HepG2 (cell line): ENCODE measurements at regions not wholly inside any gene's neighbourhood (a gene's known extent, or its start where the extent isn't known, plus 50 kb on each side); places are given as distances from the start of the nearest gene placed in this dataset.

Source experiments
- ATAC-seq: fragments of 200-7000 bp; cut with Tn5 transposase; 3 replicates; pipeline ENCODE4 v1.9.1; 2020; ENCODE audit warnings: mild to moderate bottlenecking, moderate library complexity
- BruUV-seq: library from RNA; stranded (reverse); fragments of 400-500 nt; replicated peaks from 2 replicates; lab custom pipeline; 2021; lab: Mats Ljungman, UMichigan
- CTCF ChIA-PET: fragments of 300-600 bp; formaldehyde crosslinking; extraction: SDS; loops from one replicate; lab custom pipeline; 2021; ENCODE audit warnings: low total read pairs, inconsistent platforms, low intra/inter-chr PET ratio; lab: Yijun Ruan, JAX
- POLR2A ChIA-PET: fragments of 350-600 bp; sonication (Branson Sonifier 250); formaldehyde crosslinking; loops from one replicate; lab custom pipeline; 2020; ENCODE audit warnings: antibody characterized with exemption, inconsistent platforms; lab: Yijun Ruan, JAX
- DNase-seq: peaks from one replicate; pipeline ENCODE4 v3.0.0-alpha.2; 2015; ENCODE audit warnings: low spot score
- FAIRE-seq: peaks from 3 replicates; lab custom pipeline; 2011; peaks lifted over from hg19 to GRCh38; lab: Jason Lieb, UNC
- H2AFZ ChIP-seq: one replicate; pipeline ENCODE4 v1.6.1; 2011; ENCODE audit warnings: low read length, inconsistent platforms
- H3K27ac ChIP-seq: fragments of 300-600 bp; 3 replicates; pipeline ENCODE4 v1.8.0; 2011; ENCODE audit warnings: mixed run types, mild to moderate bottlenecking, mixed read lengths, low read length, inconsistent platforms; ENCODE audit not compliant: insufficient read depth; ENCODE audit errors: extremely low read length
- H3K27me3 ChIP-seq, 2 experiments: fragments of 200-600 bp in 1 of 2; 2 replicates in 1 of 2; 3 replicates in 1 of 2; pipeline versions ENCODE4 v1.6.0 to v1.8.0; 2011; ENCODE audit warnings: low read length in 2 of 2, mild to moderate bottlenecking in 2 of 2, moderate library complexity in 2 of 2, inconsistent platforms in 1 of 2; ENCODE audit not compliant: insufficient read depth in 2 of 2, control insufficient read depth in 1 of 2
- H3K36me3 ChIP-seq, 2 experiments: fragments of 200-600 bp in 1 of 2; replicated peaks in 1 of 2; 2 replicates in 1 of 2; 3 replicates in 1 of 2; pipeline versions ENCODE4 v1.5.1 to v1.8.0; 2011; ENCODE audit warnings: low read length in 2 of 2, inconsistent platforms in 1 of 2; ENCODE audit not compliant: insufficient read depth in 2 of 2, control insufficient read depth in 1 of 2
- H3K4me1 ChIP-seq: 2 replicates; pipeline ENCODE4 v1.5.1; 2012; ENCODE audit warnings: low read length, inconsistent platforms; ENCODE audit not compliant: insufficient read depth
- H3K4me2 ChIP-seq: 2 replicates; pipeline ENCODE4 v1.6.0; 2011; ENCODE audit warnings: low read depth, low read length, inconsistent platforms
- H3K4me3 ChIP-seq, 3 experiments: fragments of 200-600 bp in 1 of 3; sonication (generic), shearing (Covaris generic) in 1 of 3; replicated peaks in 1 of 3; 2 replicates each; pipeline ENCODE4 v1.5.1; 2011 to 2016; ENCODE audit warnings: low read length in 3 of 3, inconsistent platforms in 2 of 3, low read depth in 2 of 3, mild to moderate bottlenecking in 2 of 3, control low read depth in 1 of 3, mixed read lengths in 1 of 3; ENCODE audit not compliant: insufficient read depth in 1 of 3
- H3K79me2 ChIP-seq: one replicate; pipeline ENCODE4 v1.6.1; 2011; ENCODE audit warnings: low read length, inconsistent platforms; ENCODE audit not compliant: insufficient read depth
- H3K9ac ChIP-seq: 2 replicates; pipeline ENCODE4 v1.6.0; 2011; ENCODE audit warnings: mild to moderate bottlenecking, low read depth, low read length, inconsistent platforms; ENCODE audit not compliant: insufficient read depth
- H3K9me3 ChIP-seq: 2 replicates; pipeline ENCODE4 v1.5.1; 2012; ENCODE audit warnings: mild to moderate bottlenecking, low read length
- H4K20me1 ChIP-seq: 2 replicates; pipeline ENCODE4 v1.6.0; 2011; ENCODE audit warnings: inconsistent platforms, mild to moderate bottlenecking, low read length, moderate library complexity; ENCODE audit not compliant: insufficient read depth
- CCDC6 ChIP-seq: sonication (generic); formaldehyde crosslinking; IDR thresholded peaks from 2 replicates; pipeline ENCODE4 v1.8.1; 2022; ENCODE audit warnings: mild to moderate bottlenecking, missing genetic modification reagents, moderate library complexity
- CENPBD1 ChIP-seq: sonication (generic); formaldehyde crosslinking; IDR thresholded peaks from 2 replicates; pipeline ENCODE4 v1.8.0; 2022; ENCODE audit warnings: missing genetic modification reagents, low read depth, mild to moderate bottlenecking, borderline replicate concordance
- MAFF ChIP-seq: IDR thresholded peaks from 2 replicates; pipeline ENCODE4 v1.6.1; 2011; ENCODE audit warnings: low read depth, low read length, improper control_type of control experiment
- MAFK ChIP-seq, 2 experiments: IDR thresholded peaks in 1 of 2; conservative IDR thresholded peaks in 1 of 2; 2 replicates each; pipeline ENCODE4 v1.6.1; 2011; ENCODE audit warnings: improper control_type of control experiment in 2 of 2, low read length in 2 of 2
- NR2F1 ChIP-seq, 2 experiments: fragments of 450-650 bp in 1 of 2; formaldehyde crosslinking in 1 of 2; IDR thresholded peaks; 2 replicates each; pipeline versions ENCODE4 v1.5.0 to v1.6.1; 2016 to 2020; ENCODE audit warnings: mild to moderate bottlenecking in 1 of 2, missing compliant biosample characterization in 1 of 2, missing genetic modification reagents in 1 of 2, moderate library complexity in 1 of 2
- PBX3 ChIP-seq: sonication (generic); formaldehyde crosslinking; IDR thresholded peaks from 2 replicates; pipeline ENCODE4 v1.8.1; 2023; ENCODE audit warnings: missing genetic modification reagents, inconsistent platforms, borderline replicate concordance
- RBM22 ChIP-seq: fragments of 200-400 bp; formaldehyde crosslinking; optimal IDR thresholded peaks from 2 replicates; pipeline ENCODE3; 2017; ENCODE audit warnings: mild to moderate bottlenecking, low read length, moderate library complexity
- SMYD3 ChIP-seq: sonication (generic); formaldehyde crosslinking; IDR thresholded peaks from 2 replicates; pipeline ENCODE4 v1.8.1; 2023; ENCODE audit warnings: mild to moderate bottlenecking, missing genetic modification reagents
- ZNF10 ChIP-seq: sonication (generic); formaldehyde crosslinking; IDR thresholded peaks from 2 replicates; pipeline ENCODE4 v1.4.0; 2020; ENCODE audit warnings: mild to moderate bottlenecking, low read depth, missing genetic modification reagents, borderline replicate concordance
- ZNF24 ChIP-seq: fragments of 450-650 bp; IDR thresholded peaks from 2 replicates; pipeline ENCODE4 v1.6.1; 2017; ENCODE audit warnings: antibody characterized with exemption, mild to moderate bottlenecking
- ZNF276 ChIP-seq: sonication (generic); formaldehyde crosslinking; IDR thresholded peaks from 2 replicates; pipeline ENCODE4 v1.4.0; 2020; ENCODE audit warnings: mild to moderate bottlenecking, low read depth, missing genetic modification reagents
- ZNF441 ChIP-seq: sonication (generic); formaldehyde crosslinking; IDR thresholded peaks from 2 replicates; pipeline ENCODE4 v1.7.0; 2021; ENCODE audit warnings: missing genetic modification reagents, borderline replicate concordance
- ZNF460 ChIP-seq: sonication (generic); formaldehyde crosslinking; IDR thresholded peaks from 2 replicates; pipeline ENCODE4 v1.5.1; 2020; ENCODE audit warnings: missing genetic modification reagents, mild to moderate bottlenecking, borderline replicate concordance
- ZNF510 ChIP-seq: sonication (generic); formaldehyde crosslinking; IDR thresholded peaks from 2 replicates; pipeline ENCODE4 v1.4.0; 2020; ENCODE audit warnings: low read depth, mild to moderate bottlenecking, missing genetic modification reagents
- ZNF546 ChIP-seq: sonication (generic); formaldehyde crosslinking; conservative IDR thresholded peaks from 2 replicates; pipeline ENCODE4 v1.8.1; 2023; ENCODE audit warnings: mild to moderate bottlenecking, missing genetic modification reagents
- WGBS: methylation state at CpG from one replicate; pipeline ENCODE4 v1.1.6; 2017; ENCODE audit warnings: low lambda C conversion rate; 5-methylcytosine and 5-hydroxymethylcytosine counted together
- in situ Hi-C: cut with HindIII; loops from 2 replicates; pipeline ENCODE4 v1.10.0; 2017; ENCODE audit warnings: low pct_unique_long_range_greater_than_20kb; ENCODE audit not compliant: extremely low pct_ligation_motif_present
- intact Hi-C: fragments of 100-400 bp; cut with micrococcal nuclease; formaldehyde crosslinking; loops from one replicate; pipeline ENCODE4 v1.10.0; 2022; ENCODE audit not compliant: unreplicated experiment

- DNase-seq (no peak), FAIRE-seq (no peak), ATAC-seq (no peak)
- no TSS peak for BruUV-seq
- H3K9me3 ChIP-seq, result peaks cover 97% of the 10 kb centered on the region
- CTCF ChIA-PET, result no interaction called here
- H3K36me3 ChIP-seq, result no peaks in the 10 kb centered on the region
- H3K27me3 ChIP-seq, result no peaks in the 10 kb centered on the region
- no peak overlapping the region for H3K4me3 ChIP-seq
- TF ChIP-seq MAFK (conservative IDR thresholded peaks at IDR 0.05 in 1 of 2, IDR thresholded peaks at IDR 0.05 in 1 of 2; ENCODE audit: low read length in 2 of 2) (peak; percentile 86 to 93), MAFF (peak; percentile 86), ZNF276 (CRISPR knock-in tag) (no peak), SMYD3 (CRISPR knock-in tag) (no peak)
- H3K4me2 ChIP-seq, result no peak overlapping the region
- H3K9ac ChIP-seq, result no peak overlapping the region
- intact Hi-C loops (no loop called here), in situ Hi-C loops (no loop called here)
- no peaks in the 10 kb centered on the region for H4K20me1 ChIP-seq
- no peaks in the 10 kb centered on the region for H3K4me1 ChIP-seq
- H3K79me2 ChIP-seq, result no peaks in the 10 kb centered on the region
- POLR2A ChIA-PET, result no interaction called here
- no peak overlapping the region for H2AFZ ChIP-seq
- no peak overlapping the region for H3K27ac ChIP-seq
Measured at GRCh38 chr16:35440875-35441274, 1981.5 kb downstream of the TP53TG3F start.

- in situ Hi-C loops, result no loop called here
- CTCF ChIA-PET, result no interaction called here
- FAIRE-seq, result no peak
- TF ChIP-seq ZNF460 (CRISPR knock-in tag), result no peak
- no peak for TF ChIP-seq ZNF510 (CRISPR knock-in tag)
- TF ChIP-seq ZNF10 (CRISPR knock-in tag), result no peak
- TF ChIP-seq CENPBD1, result no peak
- TF ChIP-seq NR2F1 (CRISPR knock-in tag; IDR thresholded peaks at IDR 0.05), result no peak
- no peak for TF ChIP-seq CCDC6
- TF ChIP-seq RBM22, result no peak
- no peak for TF ChIP-seq ZNF24
- TF ChIP-seq PBX3 (CRISPR knock-in tag), result no peak
- no peak for TF ChIP-seq ZNF546
- no peak for TF ChIP-seq ZNF441 (CRISPR knock-in tag)
Measured at GRCh38 chr16:35447010-35447558, 1987.7 kb downstream of the TP53TG3F start.

More at GRCh38 chr16:35447010-35447558, 1987.7 kb downstream of the TP53TG3F start:
- Histone ChIP-seq H3K27ac (no peak overlapping the region), H4K20me1 (no peaks in the 10 kb centered on the region), H3K79me2 (no peaks in the 10 kb centered on the region), H3K4me3 (no peak overlapping the region), H3K4me1 (no peaks in the 10 kb centered on the region), H2AFZ (no peak overlapping the region), H3K9me3 (peaks cover 100% of the 10 kb centered on the region), H3K9ac (no peak overlapping the region), H3K27me3 (no peaks in the 10 kb centered on the region), H3K36me3 (no peaks in the 10 kb centered on the region), H3K4me2 (no peak overlapping the region)
- POLR2A ChIA-PET, result no interaction called here
- no TSS peak for BruUV-seq
- intact Hi-C loops, result no loop called here
- ATAC-seq (no peak), DNase-seq (no peak)
- 2% methylated on average over 3 of the region's 3 CpGs for WGBS
